BE2C (cell line): ENCODE measurements at regions not wholly inside any gene's neighbourhood (a gene's known extent, or its start where the extent isn't known, plus 50 kb on each side); places are given as distances from the start of the nearest gene placed in this dataset.

ENCODE experiments used
- DNase-seq: peaks from one replicate; pipeline ENCODE4 v3.0.0-alpha.2; 2020
- H3K27me3 ChIP-seq: fragments of 250-450 bp; sonication (Bioruptor Pico); 2 replicates; pipeline ENCODE4 v1.5.1; 2020; ENCODE audit warnings: mild to moderate bottlenecking
- H3K36me3 ChIP-seq: fragments of 250-450 bp; sonication (Bioruptor Pico); 2 replicates; pipeline ENCODE4 v1.5.1; 2020; ENCODE audit warnings: mild to moderate bottlenecking
- H3K4me1 ChIP-seq: fragments of 250-450 bp; sonication (Bioruptor Pico); 2 replicates; pipeline ENCODE4 v1.5.1; 2020
- H3K4me3 ChIP-seq: 2 replicates; pipeline ENCODE4 v1.5.1; 2011; ENCODE audit warnings: low read depth, low read length
- H3K9me3 ChIP-seq: fragments of 250-450 bp; sonication (Bioruptor Pico); 2 replicates; pipeline ENCODE4 v1.5.1; 2020
- TF ChIP-seq, protein P1 (sequence below): IDR thresholded peaks from 2 replicates; pipeline ENCODE4 v1.5.1; 2012; ENCODE audit warnings: mild to moderate bottlenecking, low read depth, low read length

- DNase-seq, result no peak
- H3K27me3 ChIP-seq, result no peaks in the 10 kb centered on the region
- TF ChIP-seq, protein P1, sequence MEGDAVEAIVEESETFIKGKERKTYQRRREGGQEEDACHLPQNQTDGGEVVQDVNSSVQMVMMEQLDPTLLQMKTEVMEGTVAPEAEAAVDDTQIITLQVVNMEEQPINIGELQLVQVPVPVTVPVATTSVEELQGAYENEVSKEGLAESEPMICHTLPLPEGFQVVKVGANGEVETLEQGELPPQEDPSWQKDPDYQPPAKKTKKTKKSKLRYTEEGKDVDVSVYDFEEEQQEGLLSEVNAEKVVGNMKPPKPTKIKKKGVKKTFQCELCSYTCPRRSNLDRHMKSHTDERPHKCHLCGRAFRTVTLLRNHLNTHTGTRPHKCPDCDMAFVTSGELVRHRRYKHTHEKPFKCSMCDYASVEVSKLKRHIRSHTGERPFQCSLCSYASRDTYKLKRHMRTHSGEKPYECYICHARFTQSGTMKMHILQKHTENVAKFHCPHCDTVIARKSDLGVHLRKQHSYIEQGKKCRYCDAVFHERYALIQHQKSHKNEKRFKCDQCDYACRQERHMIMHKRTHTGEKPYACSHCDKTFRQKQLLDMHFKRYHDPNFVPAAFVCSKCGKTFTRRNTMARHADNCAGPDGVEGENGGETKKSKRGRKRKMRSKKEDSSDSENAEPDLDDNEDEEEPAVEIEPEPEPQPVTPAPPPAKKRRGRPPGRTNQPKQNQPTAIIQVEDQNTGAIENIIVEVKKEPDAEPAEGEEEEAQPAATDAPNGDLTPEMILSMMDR, result no peak
Measured at GRCh38 chr13:91162589-91162988, 184.9 kb upstream of the MIR17HG start.

DNA sequence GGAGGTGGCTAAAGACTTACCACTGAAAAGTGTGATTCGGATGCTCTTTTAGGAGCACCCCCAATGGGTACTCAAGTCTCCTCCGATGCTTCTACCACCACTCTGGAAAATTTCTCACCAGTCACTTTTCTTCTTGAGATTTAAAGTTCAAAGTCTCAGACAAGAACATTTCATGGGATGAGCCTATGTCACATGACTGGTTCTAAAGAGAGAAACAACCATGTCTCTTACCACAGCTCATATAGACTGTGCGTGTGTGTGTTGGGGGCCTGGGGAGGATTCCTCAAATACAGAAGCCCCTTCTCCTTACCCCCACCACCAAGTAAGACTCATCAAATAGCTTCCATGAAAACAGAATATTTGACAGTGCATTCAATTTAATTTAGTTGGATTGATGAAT is 181.7 kb upstream of the MIR17HG start:
- H3K4me1 ChIP-seq, result peaks cover 15% of the 10 kb centered on the region
- DNase-seq, result no peak
- no peaks in the 10 kb centered on the region for H3K27me3 ChIP-seq
- H3K36me3 ChIP-seq, result no peaks in the 10 kb centered on the region
- no peaks in the 10 kb centered on the region; the same call in 1 of the 2 replicates for H3K9me3 ChIP-seq
- TF ChIP-seq, protein P1, result no peak
- no peak overlapping the region for H3K4me3 ChIP-seq

More at GRCh38 chr13:91162589-91162988, 184.9 kb upstream of the MIR17HG start:
- Histone ChIP-seq H3K4me1 (peaks cover 25% of the 10 kb centered on the region), H3K4me3 (no peak overlapping the region), H3K36me3 (no peaks in the 10 kb centered on the region), H3K9me3 (no peaks in the 10 kb centered on the region; the same call in 1 of the 2 replicates)

- Histone ChIP-seq H3K4me3 (no peak overlapping the region), H3K4me1 (peaks cover 15% of the 10 kb centered on the region), H3K27me3 (no peaks in the 10 kb centered on the region), H3K9me3 (no peaks in the 10 kb centered on the region; the same call in 1 of the 2 replicates), H3K36me3 (no peaks in the 10 kb centered on the region)
- TF ChIP-seq, protein P1, result no peak
- DNase-seq, result peak; percentile 65
Measured at GRCh38 chr13:91166714-91167511, 180.6 kb upstream of the MIR17HG start.

DNA sequence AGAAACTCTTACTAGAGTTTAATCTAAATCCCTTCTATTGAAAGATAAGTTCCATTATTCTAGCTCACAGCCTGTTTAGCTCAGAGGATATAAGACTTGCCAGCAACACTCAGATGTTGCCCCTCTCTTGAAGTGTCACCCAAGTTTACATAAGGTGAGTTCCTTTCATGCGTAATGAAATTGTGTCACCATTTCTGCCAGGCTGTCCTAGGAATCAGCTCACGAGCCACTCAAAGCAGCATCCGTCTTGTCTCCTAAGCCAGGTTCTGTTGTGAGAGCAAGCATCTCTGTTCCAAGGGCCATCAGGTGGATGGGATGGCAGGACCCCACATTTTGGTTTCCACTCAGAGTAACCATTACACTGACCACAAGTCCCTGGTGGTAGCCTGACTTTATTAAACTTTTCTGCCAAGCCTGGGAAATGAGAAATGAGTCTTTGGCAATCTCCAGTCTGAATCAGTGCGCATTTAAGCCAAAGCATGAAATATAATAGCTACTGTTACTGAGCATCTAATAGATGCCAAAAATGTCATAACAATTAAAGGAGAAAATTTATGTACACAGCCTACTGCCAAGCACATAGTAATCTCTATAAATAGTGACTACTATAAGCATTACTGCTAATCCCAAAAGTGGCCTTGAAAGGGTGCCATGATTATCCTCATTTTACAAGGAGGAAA is 179.6 kb upstream of the MIR17HG start:
- Histone ChIP-seq H3K36me3 (no peaks in the 10 kb centered on the region), H3K4me3 (no peak overlapping the region), H3K27me3 (no peaks in the 10 kb centered on the region), H3K4me1 (peaks cover 15% of the 10 kb centered on the region), H3K9me3 (no peaks in the 10 kb centered on the region; the same call in 1 of the 2 replicates)
- TF ChIP-seq, protein P1, result no peak
- no peak for DNase-seq

GRCh38 chr13:91168386-91168711 is 179.1 kb upstream of the MIR17HG start:
- no peak for DNase-seq

More at GRCh38 chr13:91168386-91168711, 179.1 kb upstream of the MIR17HG start:
- H3K4me3 ChIP-seq, result no peak overlapping the region
- no peaks in the 10 kb centered on the region for H3K27me3 ChIP-seq
- peaks cover 15% of the 10 kb centered on the region for H3K4me1 ChIP-seq
- H3K36me3 ChIP-seq, result no peaks in the 10 kb centered on the region
- TF ChIP-seq, protein P1, result no peak
- H3K9me3 ChIP-seq, result no peaks in the 10 kb centered on the region; the same call in 1 of the 2 replicates
